Osteoblast (primary cell): ENCODE measurements at regions not wholly inside any gene's neighbourhood (a gene's known extent, or its start where the extent isn't known, plus 50 kb on each side); places are given as distances from the start of the nearest gene placed in this dataset.
A peak's percentile ranks its signal among the peaks of the same experiment; 100 is the strongest.

Experiments
- DNase-seq: peaks from one replicate; pipeline ENCODE4 v3.0.0; 2011; ENCODE audit warnings: low spot score, mixed read lengths; ENCODE audit not compliant: insufficient read length; ENCODE audit errors: missing footprints
- H2AFZ ChIP-seq: 2 replicates; pipeline ENCODE4 v1.6.0; 2011; ENCODE audit warnings: mild to moderate bottlenecking, low read length
- H3K27ac ChIP-seq: 2 replicates; pipeline ENCODE4 v1.5.1; 2011; ENCODE audit warnings: mild to moderate bottlenecking, low read depth, low read length, moderate library complexity
- H3K27me3 ChIP-seq: 2 replicates; pipeline ENCODE4 v1.6.0; 2012; ENCODE audit warnings: mild to moderate bottlenecking, control low read depth, inconsistent platforms, low read length, moderate library complexity; ENCODE audit not compliant: insufficient read depth
- H3K36me3 ChIP-seq: 2 replicates; pipeline ENCODE4 v1.5.1; 2011; ENCODE audit warnings: mild to moderate bottlenecking, low read length, control low read depth, moderate library complexity; ENCODE audit not compliant: insufficient read depth
- H3K4me1 ChIP-seq: 2 replicates; pipeline ENCODE4 v1.5.1; 2011; ENCODE audit warnings: mild to moderate bottlenecking, low read length, control low read depth, moderate library complexity; ENCODE audit not compliant: insufficient read depth
- H3K4me2 ChIP-seq: 2 replicates; pipeline ENCODE4 v1.6.0; 2011; ENCODE audit warnings: mild to moderate bottlenecking, low read length; ENCODE audit not compliant: insufficient read depth
- H3K4me3 ChIP-seq: fragments of 200-600 bp; sonication (generic); 3 replicates; pipeline ENCODE4 v1.5.1; 2012; ENCODE audit warnings: mild to moderate bottlenecking, low read length, inconsistent platforms; ENCODE audit not compliant: insufficient read depth
- H3K79me2 ChIP-seq: 2 replicates; pipeline ENCODE4 v1.6.0; 2012; ENCODE audit warnings: mild to moderate bottlenecking, low read length, control low read depth, inconsistent platforms; ENCODE audit not compliant: insufficient read depth
- H3K9me3 ChIP-seq: 2 replicates; pipeline ENCODE4 v1.5.1; 2011; ENCODE audit warnings: low read depth, low read length, control low read depth
- H4K20me1 ChIP-seq: 2 replicates; pipeline ENCODE4 v1.6.0; 2012; ENCODE audit warnings: mild to moderate bottlenecking, low read length, control low read depth; ENCODE audit not compliant: insufficient read depth
- TF ChIP-seq, protein P1 (sequence below): IDR thresholded peaks from 2 replicates; pipeline ENCODE4 v1.5.1; 2011; ENCODE audit warnings: mild to moderate bottlenecking, low read depth, low read length, moderate library complexity; ENCODE audit errors: extremely low read depth

DNA sequence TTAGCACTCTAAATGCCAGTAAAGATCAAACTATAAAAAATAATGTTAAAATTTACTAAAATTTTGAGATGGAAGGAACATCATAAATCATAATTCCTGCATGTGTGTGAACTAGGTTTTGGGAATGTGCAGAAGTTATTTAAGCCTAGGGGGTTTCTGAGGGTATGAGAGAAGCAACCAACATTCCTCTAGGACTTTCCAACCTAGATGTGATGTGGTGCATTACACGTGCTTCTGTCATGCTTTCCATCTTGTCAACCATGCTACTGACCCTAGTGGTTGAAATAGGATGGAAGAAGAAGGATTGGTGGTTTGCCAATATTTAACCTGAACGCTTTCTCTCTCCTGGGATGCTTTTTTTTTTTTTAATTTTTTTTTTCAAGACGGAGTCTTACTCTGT lies 209.3 kb downstream of the AEBP2 start:
- no peaks in the 10 kb centered on the region for H4K20me1 ChIP-seq
- no peak overlapping the region for H3K4me3 ChIP-seq
- H2AFZ ChIP-seq: peak overlapping the region; percentile 15
- no peak for DNase-seq
- no peaks in the 10 kb centered on the region for H3K79me2 ChIP-seq
- no peaks in the 10 kb centered on the region for H3K27me3 ChIP-seq
- peaks cover 6% of the 10 kb centered on the region for H3K4me1 ChIP-seq
- TF ChIP-seq, protein P1, sequence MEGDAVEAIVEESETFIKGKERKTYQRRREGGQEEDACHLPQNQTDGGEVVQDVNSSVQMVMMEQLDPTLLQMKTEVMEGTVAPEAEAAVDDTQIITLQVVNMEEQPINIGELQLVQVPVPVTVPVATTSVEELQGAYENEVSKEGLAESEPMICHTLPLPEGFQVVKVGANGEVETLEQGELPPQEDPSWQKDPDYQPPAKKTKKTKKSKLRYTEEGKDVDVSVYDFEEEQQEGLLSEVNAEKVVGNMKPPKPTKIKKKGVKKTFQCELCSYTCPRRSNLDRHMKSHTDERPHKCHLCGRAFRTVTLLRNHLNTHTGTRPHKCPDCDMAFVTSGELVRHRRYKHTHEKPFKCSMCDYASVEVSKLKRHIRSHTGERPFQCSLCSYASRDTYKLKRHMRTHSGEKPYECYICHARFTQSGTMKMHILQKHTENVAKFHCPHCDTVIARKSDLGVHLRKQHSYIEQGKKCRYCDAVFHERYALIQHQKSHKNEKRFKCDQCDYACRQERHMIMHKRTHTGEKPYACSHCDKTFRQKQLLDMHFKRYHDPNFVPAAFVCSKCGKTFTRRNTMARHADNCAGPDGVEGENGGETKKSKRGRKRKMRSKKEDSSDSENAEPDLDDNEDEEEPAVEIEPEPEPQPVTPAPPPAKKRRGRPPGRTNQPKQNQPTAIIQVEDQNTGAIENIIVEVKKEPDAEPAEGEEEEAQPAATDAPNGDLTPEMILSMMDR: no peak
- H3K36me3 ChIP-seq: no peaks in the 10 kb centered on the region
- no peaks in the 10 kb centered on the region for H3K9me3 ChIP-seq
- H3K27ac ChIP-seq: no peak overlapping the region
- no peak overlapping the region for H3K4me2 ChIP-seq

GRCh38 chr12:19652386-19652785 lies 213.1 kb downstream of the AEBP2 start:
- no peak overlapping the region for H3K4me2 ChIP-seq
- H4K20me1 ChIP-seq: no peaks in the 10 kb centered on the region
- TF ChIP-seq, protein P1: no peak
- peak; percentile 29 for DNase-seq
- no peak overlapping the region for H3K4me3 ChIP-seq
- H2AFZ ChIP-seq: peak overlapping the region; percentile 30
- no peaks in the 10 kb centered on the region for H3K36me3 ChIP-seq
- H3K4me1 ChIP-seq: peaks cover 30% of the 10 kb centered on the region
- H3K27me3 ChIP-seq: no peaks in the 10 kb centered on the region
- H3K9me3 ChIP-seq: no peaks in the 10 kb centered on the region
- H3K27ac ChIP-seq: peak overlapping the region; percentile 78
- no peaks in the 10 kb centered on the region for H3K79me2 ChIP-seq

- H3K4me1 ChIP-seq: peaks cover 33% of the 10 kb centered on the region
- peak overlapping the region; percentile 73 for H3K27ac ChIP-seq
- H3K79me2 ChIP-seq: no peaks in the 10 kb centered on the region
- H3K9me3 ChIP-seq: no peaks in the 10 kb centered on the region
- no peaks in the 10 kb centered on the region for H3K27me3 ChIP-seq
- no peak overlapping the region for H2AFZ ChIP-seq
- TF ChIP-seq, protein P1: peak; percentile 11
- no peaks in the 10 kb centered on the region for H4K20me1 ChIP-seq
- peak; percentile 55 for DNase-seq
- H3K36me3 ChIP-seq: no peaks in the 10 kb centered on the region
- peak overlapping the region; percentile 41 for H3K4me2 ChIP-seq
- no peak overlapping the region for H3K4me3 ChIP-seq
Observed at GRCh38 chr12:19654650-19655376, 215.5 kb downstream of the AEBP2 start.

- TF ChIP-seq, protein P1: no peak
- no peaks in the 10 kb centered on the region for H3K27me3 ChIP-seq
- no peak overlapping the region for H3K4me3 ChIP-seq
- no peak overlapping the region for H3K27ac ChIP-seq
- H3K9me3 ChIP-seq: no peaks in the 10 kb centered on the region
- H3K4me1 ChIP-seq: peaks cover 30% of the 10 kb centered on the region
- no peak for DNase-seq
- no peak overlapping the region for H2AFZ ChIP-seq
- no peaks in the 10 kb centered on the region for H4K20me1 ChIP-seq
- no peaks in the 10 kb centered on the region for H3K36me3 ChIP-seq
- H3K79me2 ChIP-seq: no peaks in the 10 kb centered on the region
- no peak overlapping the region for H3K4me2 ChIP-seq
Observed at GRCh38 chr12:19657118-19657731, 217.9 kb downstream of the AEBP2 start.
